ENCODE measurements at regions not wholly inside any gene's neighbourhood (a gene's known extent, or its start where the extent isn't known, plus 50 kb on each side); places are given as distances from the start of the nearest gene placed in this dataset.
"Not testable (repeated sequence)": the region's sequence is repeated elsewhere in the genome, so short reads cannot be mapped to it uniquely, and the experiment has no call there.

- Histone ChIP-seq H3K27me3 (ENCODE audit: control insufficient read depth, insufficient read depth, low read length) (no peaks in the 10 kb centered on the region), H3K9ac (ENCODE audit: low read length) (no peak overlapping the region), H3K4me1 (ENCODE audit: control insufficient read depth, insufficient read depth, low read length) (no peaks in the 10 kb centered on the region), H3K27ac (ENCODE audit: low read depth, low read length) (no peak overlapping the region), H3K4me3 (ENCODE audit: low read depth, low read length) (no peak overlapping the region), H3K9me3 (ENCODE audit: control insufficient read depth, insufficient read depth, low read depth, low read length) (no peaks in the 10 kb centered on the region), H3K36me3 (ENCODE audit: control insufficient read depth, insufficient read depth, low read length) (no peaks in the 10 kb centered on the region)
These were observed 274.4 kb upstream of the CXADR start for GRCh38 chr21:17238468-17238867.

GRCh38 chr21:17250778-17251241, 262.0 kb upstream of the CXADR start:
- H3K27ac ChIP-seq (ENCODE audit: low read depth, low read length): no peak overlapping the region
- H3K4me1 ChIP-seq (ENCODE audit: control insufficient read depth, insufficient read depth, low read length): no peaks in the 10 kb centered on the region
- H3K9me3 ChIP-seq (ENCODE audit: control insufficient read depth, insufficient read depth, low read depth, low read length): 0 out of 2 replicates have a peak, but pooled peaks cover 2% of the 10 kb centered on the region
- no peaks in the 10 kb centered on the region for H3K27me3 ChIP-seq (ENCODE audit: control insufficient read depth, insufficient read depth, low read length)
- H3K4me3 ChIP-seq (ENCODE audit: low read depth, low read length): no peak overlapping the region
- no peak overlapping the region for H3K9ac ChIP-seq (ENCODE audit: low read length)
- no peaks in the 10 kb centered on the region for H3K36me3 ChIP-seq (ENCODE audit: control insufficient read depth, insufficient read depth, low read length)

- Histone ChIP-seq H3K27ac (ENCODE audit: low read depth, low read length) (no peak overlapping the region), H3K4me1 (ENCODE audit: control insufficient read depth, insufficient read depth, low read length) (no peaks in the 10 kb centered on the region), H3K9me3 (ENCODE audit: control insufficient read depth, insufficient read depth, low read depth, low read length) (no peaks in the 10 kb centered on the region), H3K27me3 (ENCODE audit: control insufficient read depth, insufficient read depth, low read length) (no peaks in the 10 kb centered on the region), H3K4me3 (ENCODE audit: low read depth, low read length) (no peak overlapping the region), H3K9ac (ENCODE audit: low read length) (no peak overlapping the region), H3K36me3 (ENCODE audit: control insufficient read depth, insufficient read depth, low read length) (no peaks in the 10 kb centered on the region)
These were observed 255.1 kb upstream of the CXADR start for GRCh38 chr21:17257784-17258183.

- no peak overlapping the region for H3K4me3 ChIP-seq (ENCODE audit: low read depth, low read length)
- no peaks in the 10 kb centered on the region for H3K9me3 ChIP-seq (ENCODE audit: control insufficient read depth, insufficient read depth, low read depth, low read length)
- H3K9ac ChIP-seq (ENCODE audit: low read length): no peak overlapping the region
- H3K36me3 ChIP-seq (ENCODE audit: control insufficient read depth, insufficient read depth, low read length): no peaks in the 10 kb centered on the region
- H3K27ac ChIP-seq (ENCODE audit: low read depth, low read length): no peak overlapping the region
- H3K4me1 ChIP-seq (ENCODE audit: control insufficient read depth, insufficient read depth, low read length): no peaks in the 10 kb centered on the region
- H3K27me3 ChIP-seq (ENCODE audit: control insufficient read depth, insufficient read depth, low read length): no peaks in the 10 kb centered on the region
These were observed 248.7 kb upstream of the CXADR start for GRCh38 chr21:17264182-17264581.

GRCh38 chr21:17269760-17270159, 243.1 kb upstream of the CXADR start:
- Histone ChIP-seq H3K9me3 (ENCODE audit: control insufficient read depth, insufficient read depth, low read depth, low read length) (peaks cover 9% of the 10 kb centered on the region; the same call in 1 of the 2 replicates), H3K4me3 (ENCODE audit: low read depth, low read length) (no peak overlapping the region), H3K27me3 (ENCODE audit: control insufficient read depth, insufficient read depth, low read length) (no peaks in the 10 kb centered on the region), H3K27ac (ENCODE audit: low read depth, low read length) (no peak overlapping the region), H3K4me1 (ENCODE audit: control insufficient read depth, insufficient read depth, low read length) (no peaks in the 10 kb centered on the region), H3K9ac (ENCODE audit: low read length) (no peak overlapping the region), H3K36me3 (ENCODE audit: control insufficient read depth, insufficient read depth, low read length) (no peaks in the 10 kb centered on the region)

GRCh38 chr21:17270229-17270628, 242.6 kb upstream of the CXADR start:
- Histone ChIP-seq H3K4me1 (ENCODE audit: control insufficient read depth, insufficient read depth, low read length) (no peaks in the 10 kb centered on the region), H3K27ac (ENCODE audit: low read depth, low read length) (no peak overlapping the region), H3K36me3 (ENCODE audit: control insufficient read depth, insufficient read depth, low read length) (no peaks in the 10 kb centered on the region), H3K9ac (ENCODE audit: low read length) (no peak overlapping the region), H3K4me3 (ENCODE audit: low read depth, low read length) (no peak overlapping the region), H3K27me3 (ENCODE audit: control insufficient read depth, insufficient read depth, low read length) (no peaks in the 10 kb centered on the region), H3K9me3 (ENCODE audit: control insufficient read depth, insufficient read depth, low read depth, low read length) (peaks cover 9% of the 10 kb centered on the region; the same call in 1 of the 2 replicates)

GRCh38 chr21:17279663-17280062, 233.2 kb upstream of the CXADR start:
- Histone ChIP-seq H3K27me3 (ENCODE audit: control insufficient read depth, insufficient read depth, low read length) (no peaks in the 10 kb centered on the region), H3K4me1 (ENCODE audit: control insufficient read depth, insufficient read depth, low read length) (no peaks in the 10 kb centered on the region), H3K4me3 (ENCODE audit: low read depth, low read length) (no peak overlapping the region), H3K9me3 (ENCODE audit: control insufficient read depth, insufficient read depth, low read depth, low read length) (no peaks in the 10 kb centered on the region), H3K27ac (ENCODE audit: low read depth, low read length) (no peak overlapping the region), H3K9ac (ENCODE audit: low read length) (no peak overlapping the region), H3K36me3 (ENCODE audit: control insufficient read depth, insufficient read depth, low read length) (no peaks in the 10 kb centered on the region)

- peaks cover 16% of the 10 kb centered on the region for H3K9me3 ChIP-seq (ENCODE audit: control insufficient read depth, insufficient read depth, low read depth, low read length)
- H3K36me3 ChIP-seq (ENCODE audit: control insufficient read depth, insufficient read depth, low read length); H3K9ac ChIP-seq (ENCODE audit: low read length); H3K27ac ChIP-seq (ENCODE audit: low read depth, low read length); H3K4me1 ChIP-seq (ENCODE audit: control insufficient read depth, insufficient read depth, low read length); H3K4me3 ChIP-seq (ENCODE audit: low read depth, low read length); H3K27me3 ChIP-seq (ENCODE audit: control insufficient read depth, insufficient read depth, low read length): not testable (repeated sequence)
These were observed 219.8 kb upstream of the CXADR start for GRCh38 chr21:17293016-17293562.

GRCh38 chr21:17295997-17296396, 216.8 kb upstream of the CXADR start:
- no peak overlapping the region for H3K27ac ChIP-seq (ENCODE audit: low read depth, low read length)
- no peak overlapping the region for H3K9ac ChIP-seq (ENCODE audit: low read length)
- no peaks in the 10 kb centered on the region for H3K4me1 ChIP-seq (ENCODE audit: control insufficient read depth, insufficient read depth, low read length)
- H3K9me3 ChIP-seq (ENCODE audit: control insufficient read depth, insufficient read depth, low read depth, low read length): peaks cover 16% of the 10 kb centered on the region
- H3K4me3 ChIP-seq (ENCODE audit: low read depth, low read length): no peak overlapping the region
- H3K27me3 ChIP-seq (ENCODE audit: control insufficient read depth, insufficient read depth, low read length): no peaks in the 10 kb centered on the region
- H3K36me3 ChIP-seq (ENCODE audit: control insufficient read depth, insufficient read depth, low read length): no peaks in the 10 kb centered on the region

GRCh38 chr21:17299576-17299975, 213.3 kb upstream of the CXADR start:
- not testable (repeated sequence) for H3K9me3 ChIP-seq (ENCODE audit: control insufficient read depth, insufficient read depth, low read depth, low read length); H3K4me1 ChIP-seq (ENCODE audit: control insufficient read depth, insufficient read depth, low read length); H3K27me3 ChIP-seq (ENCODE audit: control insufficient read depth, insufficient read depth, low read length); H3K27ac ChIP-seq (ENCODE audit: low read depth, low read length); H3K9ac ChIP-seq (ENCODE audit: low read length); H3K36me3 ChIP-seq (ENCODE audit: control insufficient read depth, insufficient read depth, low read length); H3K4me3 ChIP-seq (ENCODE audit: low read depth, low read length)

- not testable (repeated sequence) for H3K27ac ChIP-seq (ENCODE audit: low read depth, low read length); H3K36me3 ChIP-seq (ENCODE audit: control insufficient read depth, insufficient read depth, low read length); H3K4me1 ChIP-seq (ENCODE audit: control insufficient read depth, insufficient read depth, low read length); H3K4me3 ChIP-seq (ENCODE audit: low read depth, low read length); H3K9ac ChIP-seq (ENCODE audit: low read length); H3K27me3 ChIP-seq (ENCODE audit: control insufficient read depth, insufficient read depth, low read length)
- peaks cover 14% of the 10 kb centered on the region for H3K9me3 ChIP-seq (ENCODE audit: control insufficient read depth, insufficient read depth, low read depth, low read length)
These were observed 185.1 kb upstream of the CXADR start for GRCh38 chr21:17327715-17328114.

- Histone ChIP-seq H3K27me3 (ENCODE audit: control insufficient read depth, insufficient read depth, low read length) (no peaks in the 10 kb centered on the region), H3K27ac (ENCODE audit: low read depth, low read length) (no peak overlapping the region), H3K4me3 (ENCODE audit: low read depth, low read length) (no peak overlapping the region), H3K9me3 (ENCODE audit: control insufficient read depth, insufficient read depth, low read depth, low read length) (no peaks in the 10 kb centered on the region), H3K36me3 (ENCODE audit: control insufficient read depth, insufficient read depth, low read length) (no peaks in the 10 kb centered on the region), H3K9ac (ENCODE audit: low read length) (no peak overlapping the region), H3K4me1 (ENCODE audit: control insufficient read depth, insufficient read depth, low read length) (no peaks in the 10 kb centered on the region)
These were observed 178.4 kb upstream of the CXADR start for GRCh38 chr21:17334484-17334883.

Data from HUES6 (cell line).